HL-60/S4 (cell line): ENCODE measurements at regions not wholly inside any gene's neighbourhood (a gene's known extent, or its start where the extent isn't known, plus 50 kb on each side); places are given as distances from the start of the nearest gene placed in this dataset.
"Not testable (repeated sequence)": the region's sequence is repeated elsewhere in the genome, so short reads cannot be mapped to it uniquely, and the experiment has no call there.

Source experiments
- in situ Hi-C: fragments of 300-500 bp; cut with MboI; formaldehyde crosslinking; loops from 2 replicates; pipeline ENCODE4 v1.14.3; 2022; ENCODE audit warnings: low sequenced_read_pairs

DNA sequence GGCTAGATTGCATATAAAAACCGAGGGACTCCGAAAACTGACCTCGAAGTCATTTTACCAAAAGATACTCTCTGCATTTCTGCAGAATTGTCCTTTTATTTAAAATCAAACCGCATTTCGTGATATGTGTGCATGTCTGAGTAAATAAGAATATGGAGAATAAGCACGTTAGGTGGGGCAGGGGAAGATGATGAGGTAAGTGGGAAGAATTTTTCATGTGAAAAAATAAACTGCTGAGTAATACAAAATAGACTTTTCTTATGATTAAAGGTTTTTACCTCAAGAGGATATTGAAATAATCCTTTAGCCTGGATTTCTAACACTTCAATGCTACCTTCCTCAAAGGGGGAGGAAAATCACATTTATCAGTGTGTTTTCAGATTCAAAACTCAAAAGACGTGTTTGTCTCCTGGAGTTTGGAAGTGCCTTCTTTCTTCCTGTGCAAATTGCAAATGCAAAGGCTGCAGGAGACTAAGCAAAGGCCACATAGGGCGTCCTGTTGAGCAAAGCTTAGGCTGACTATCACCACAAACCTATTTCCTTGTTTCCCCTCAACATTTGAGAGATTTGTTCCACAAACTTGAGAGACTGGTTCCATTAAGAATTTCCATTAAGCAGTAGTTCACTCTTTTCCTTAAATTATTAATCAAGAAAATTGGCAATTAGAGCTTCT, 813.5 kb downstream of the MCTP2 start:
- in situ Hi-C loops = no loop called here

DNA sequence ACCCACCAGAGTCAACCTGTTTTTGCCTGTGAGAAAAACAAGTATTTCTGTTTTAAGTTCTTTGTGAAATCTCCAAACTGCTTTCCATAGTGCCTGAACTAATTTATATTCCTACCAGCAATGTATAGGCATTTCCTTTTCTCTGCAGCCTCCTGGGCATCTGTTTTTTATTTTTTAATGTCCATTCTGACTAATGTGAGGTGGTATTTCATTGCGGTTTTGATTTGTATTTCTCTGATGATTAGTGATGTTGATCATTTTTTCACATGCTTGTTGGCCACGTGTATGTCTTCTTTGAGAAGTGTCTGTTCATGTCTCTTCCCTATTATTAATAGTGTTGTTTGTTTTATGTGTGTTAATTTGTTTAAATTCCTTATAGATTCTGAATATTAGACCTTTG, 820.5 kb downstream of the MCTP2 start:
- in situ Hi-C loops = no loop called here

DNA sequence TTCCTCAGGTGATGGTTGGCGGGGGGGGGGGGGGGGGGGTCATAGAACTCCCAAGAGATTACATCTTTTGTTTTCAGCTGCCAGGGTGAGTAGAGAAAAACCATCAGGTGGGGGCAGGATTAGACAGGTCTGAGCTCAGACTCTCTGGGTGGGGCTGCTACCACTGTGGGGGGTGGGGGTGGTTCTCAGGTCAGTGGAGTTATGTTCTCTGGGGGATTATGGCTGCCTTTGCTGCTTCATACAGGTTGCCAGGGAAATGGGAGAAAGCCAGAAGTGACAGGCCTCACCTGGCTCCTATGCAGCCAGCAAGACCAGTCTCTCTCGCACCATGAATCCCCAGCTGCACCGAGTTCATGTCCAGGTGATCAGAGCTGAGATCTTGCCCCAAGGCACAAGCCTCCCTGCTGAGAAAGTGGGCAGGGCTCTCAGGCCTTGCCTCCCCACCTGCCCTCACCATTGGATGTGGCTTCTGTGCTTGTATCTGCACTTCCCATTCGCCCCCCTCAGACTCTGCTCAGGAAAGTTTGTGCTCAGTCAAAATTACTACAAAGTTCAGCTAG, 828.1 kb downstream of the MCTP2 start:
- in situ Hi-C loops = no loop called here

DNA sequence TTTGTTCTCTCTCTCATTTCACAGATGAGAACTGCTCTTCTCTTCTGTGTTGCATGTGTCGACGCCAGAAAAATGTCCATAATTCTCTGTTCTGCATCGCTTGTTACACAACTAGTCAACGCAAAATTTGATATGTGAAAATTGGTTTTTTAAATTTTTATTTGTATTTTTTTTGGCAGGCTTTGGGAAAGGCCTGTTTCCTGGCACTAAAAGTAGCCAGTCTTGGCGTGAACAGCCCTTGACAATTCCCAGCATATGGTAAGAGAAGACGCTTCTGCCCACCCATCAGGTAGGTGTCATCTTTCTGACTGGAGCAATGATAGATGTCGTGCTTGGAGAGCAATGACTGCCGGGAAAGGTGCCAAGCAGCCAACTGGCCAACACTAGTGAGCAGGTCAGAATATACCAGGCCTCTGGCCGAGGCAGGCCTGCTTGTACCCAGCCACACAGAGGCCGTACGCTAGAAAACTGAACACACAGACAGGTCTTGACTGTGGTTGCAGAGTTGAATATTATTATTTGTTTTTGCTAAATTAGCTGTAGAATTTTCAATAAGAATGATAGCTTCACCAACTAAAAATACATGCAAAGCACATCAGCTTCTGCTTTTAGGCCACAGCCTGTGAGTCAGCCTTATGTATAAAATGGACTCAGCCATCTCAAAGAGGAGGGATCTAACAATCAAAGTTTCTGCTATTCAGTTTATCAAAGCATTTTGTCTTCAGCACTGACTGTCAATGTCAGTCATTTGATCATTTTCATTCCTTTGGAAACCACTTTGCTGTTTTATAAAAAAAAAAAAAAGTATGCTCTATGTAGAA, 837.5 kb downstream of the MCTP2 start:
- in situ Hi-C loops = no loop called here

DNA sequence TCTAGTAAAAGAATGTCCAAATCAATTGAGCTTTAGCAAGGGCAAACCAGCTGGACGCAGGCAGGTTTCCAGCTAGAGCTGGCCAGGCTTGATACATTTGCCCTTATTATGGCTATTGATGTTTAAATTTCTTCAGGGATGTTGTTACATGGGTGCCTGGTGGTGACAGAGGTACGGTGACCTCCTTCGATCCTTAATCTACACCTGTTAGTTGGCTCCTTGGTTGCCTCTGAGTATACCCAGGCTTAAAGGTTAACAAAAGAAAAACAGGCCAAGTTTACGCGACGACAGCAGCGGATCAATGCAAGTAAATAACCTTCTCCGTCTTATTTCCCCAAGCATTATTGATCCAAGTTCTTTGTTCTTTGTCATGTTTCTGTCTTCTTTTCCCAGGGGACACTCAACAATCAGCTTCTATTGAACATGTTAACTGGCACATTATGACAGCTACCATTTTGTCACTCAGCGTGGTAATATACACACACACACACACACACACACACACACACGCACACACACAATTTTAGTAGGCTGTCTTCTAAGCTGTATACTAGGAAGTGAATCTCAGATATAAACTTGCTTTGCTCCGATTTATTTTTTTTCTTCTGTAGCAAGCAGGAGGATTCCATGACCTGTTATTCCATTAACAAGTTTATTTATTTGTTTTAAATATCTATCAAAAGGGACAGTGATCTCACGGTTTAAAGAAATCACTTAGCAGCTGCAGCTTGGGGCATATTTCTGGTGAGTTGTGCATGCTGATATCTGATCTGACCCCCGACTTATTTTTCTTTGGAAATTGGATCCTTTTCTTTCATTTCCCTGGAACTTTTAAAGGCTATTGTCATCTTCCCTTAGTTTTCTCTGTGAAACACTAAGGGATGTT, 844.7 kb downstream of the MCTP2 start:
- in situ Hi-C loops = no loop called here

DNA sequence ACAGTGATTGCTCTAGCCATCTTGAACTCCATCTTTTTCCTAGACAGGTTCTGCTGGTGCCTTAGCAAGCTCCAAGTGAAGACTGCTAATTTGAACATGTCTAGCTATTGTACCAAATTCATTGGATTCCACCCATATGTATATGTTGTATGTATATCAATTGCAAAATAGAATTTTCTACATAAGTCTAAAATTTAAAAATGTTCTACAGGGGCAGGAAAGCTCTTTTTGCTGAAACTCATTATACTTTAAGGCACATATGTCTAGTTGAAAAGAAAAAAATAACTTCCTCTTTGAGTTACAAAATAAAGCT, 845.3 kb downstream of the MCTP2 start:
- in situ Hi-C loops = no loop called here

DNA sequence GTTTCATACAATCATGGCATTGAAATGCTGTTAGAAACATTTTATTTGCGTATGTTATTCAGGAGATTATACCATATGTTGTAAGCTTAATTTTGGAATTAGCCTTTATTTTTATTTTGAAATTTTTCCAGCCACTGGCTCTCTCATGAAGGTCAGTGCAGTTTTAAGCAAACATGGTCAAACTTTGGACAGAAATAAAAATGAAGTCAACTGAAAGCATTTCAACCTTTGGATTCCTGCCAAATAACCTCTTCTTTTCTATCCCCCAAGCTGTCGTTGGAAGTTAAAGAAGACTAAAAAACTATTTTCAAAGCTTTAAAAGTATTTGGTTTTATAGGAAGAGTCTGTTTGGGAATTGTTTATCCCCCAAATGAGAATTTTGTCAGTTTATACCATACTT, 846.6 kb downstream of the MCTP2 start:
- in situ Hi-C loops = no loop called here

DNA sequence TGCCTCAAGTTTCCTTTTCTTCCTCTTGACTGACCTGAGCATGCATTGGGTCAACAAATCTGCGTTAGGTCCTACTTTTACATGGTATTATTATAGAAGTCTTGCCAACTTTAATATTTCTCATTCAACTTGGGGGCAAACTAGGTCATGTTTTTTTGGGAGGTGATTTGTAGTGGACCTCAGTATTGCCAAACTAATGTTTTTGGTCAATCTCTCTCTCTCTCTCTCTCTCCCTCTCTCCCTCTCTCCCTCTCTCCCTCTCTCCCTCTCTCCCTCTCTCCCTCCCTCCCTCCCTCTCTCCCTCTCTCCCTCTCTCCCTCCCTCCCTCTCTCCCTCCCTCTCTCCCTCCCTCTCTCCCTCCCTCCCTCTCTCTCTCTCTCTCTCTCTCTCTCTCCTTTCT, 848.9 kb downstream of the MCTP2 start:
- in situ Hi-C loops = not testable (repeated sequence)

DNA sequence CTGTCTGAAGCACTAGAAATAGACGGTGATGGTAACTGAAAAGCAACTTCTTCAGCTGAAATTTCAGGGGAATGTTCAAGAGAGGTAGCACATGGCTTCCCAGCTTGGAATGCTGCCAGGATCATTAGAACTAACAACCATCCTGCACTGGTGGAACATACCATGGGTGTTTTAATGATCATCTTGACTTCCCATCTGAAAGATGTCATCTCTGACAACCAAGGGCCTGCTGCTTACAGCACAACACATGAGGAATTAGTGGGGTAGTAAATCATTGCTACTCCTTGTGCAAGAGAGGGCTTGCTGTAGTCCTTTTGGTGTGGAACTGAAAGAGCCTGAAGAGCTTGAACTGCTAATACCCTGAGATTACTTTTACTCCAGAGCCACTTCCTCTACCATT, 853.7 kb downstream of the MCTP2 start:
- in situ Hi-C loops = no loop called here

DNA sequence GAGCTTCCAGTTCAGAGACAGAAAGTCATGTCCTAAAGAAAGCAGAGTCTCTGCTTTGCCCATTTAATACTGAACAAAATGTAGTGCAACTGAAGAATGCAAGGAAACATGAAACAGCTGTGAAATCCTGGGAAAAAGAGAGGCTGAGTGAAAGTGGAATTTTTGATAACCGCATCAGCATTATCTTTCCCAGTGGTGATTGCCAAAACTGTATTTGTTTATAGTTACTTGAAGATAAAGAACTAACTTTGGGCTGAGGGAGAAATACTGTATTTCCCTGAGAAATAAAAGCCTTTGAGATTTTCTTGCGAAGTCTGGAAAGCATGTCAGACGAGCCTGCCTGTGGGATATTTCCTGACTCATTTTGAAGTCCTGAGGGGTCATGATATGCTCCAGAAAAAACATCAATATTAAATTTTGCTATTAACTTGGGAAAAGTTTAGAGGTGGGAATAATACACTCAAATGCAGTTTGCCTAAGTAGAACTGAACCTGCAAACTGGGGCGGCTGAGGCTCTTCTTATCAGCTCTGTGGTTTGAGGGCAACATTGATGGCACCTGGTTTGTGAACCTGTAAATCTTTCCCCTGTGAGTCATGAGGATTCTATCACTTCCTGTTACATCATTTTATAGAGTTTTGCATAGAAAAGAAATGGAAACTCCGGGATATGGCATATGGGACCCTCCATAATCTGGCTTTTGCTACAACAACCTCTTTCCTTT, 855.3 kb downstream of the MCTP2 start:
- in situ Hi-C loops = no loop called here

DNA sequence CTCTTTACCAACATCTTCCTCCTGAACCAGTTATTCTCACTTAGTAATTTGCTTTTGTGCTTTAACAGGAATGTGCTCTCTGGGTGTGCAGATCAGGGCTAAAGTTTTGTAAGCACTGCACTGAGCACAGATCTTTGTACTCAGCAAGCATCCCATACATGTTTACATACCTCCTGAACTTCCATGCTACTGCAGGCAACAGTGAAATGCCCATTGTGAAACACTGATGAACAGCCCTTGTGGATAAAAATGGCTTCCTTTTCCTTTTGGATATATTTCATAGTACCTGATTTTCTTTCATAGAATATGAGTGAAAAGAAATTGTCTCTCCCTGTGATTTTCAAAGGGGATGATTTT, 855.9 kb downstream of the MCTP2 start:
- in situ Hi-C loops = no loop called here

DNA sequence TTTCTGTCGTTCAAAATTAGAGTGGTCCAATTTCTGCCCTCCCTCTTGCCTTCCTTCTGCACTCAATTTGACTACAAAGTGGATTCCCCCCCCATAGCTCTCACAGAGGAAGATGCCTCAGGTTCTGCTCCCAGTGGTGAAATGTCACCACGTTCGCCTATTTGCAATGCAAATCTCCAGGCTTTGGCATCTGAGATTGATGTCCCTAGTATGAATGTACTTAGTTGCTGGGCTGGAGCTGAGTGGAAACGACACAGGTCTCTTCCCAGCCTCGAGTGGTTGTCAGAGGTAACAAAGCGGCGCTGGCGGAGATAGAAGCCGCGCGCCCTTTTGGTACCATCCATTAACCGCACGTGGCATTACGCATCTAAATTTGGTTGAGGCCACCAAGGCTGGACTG, 860.1 kb downstream of the MCTP2 start:
- in situ Hi-C loops = no loop called here

DNA sequence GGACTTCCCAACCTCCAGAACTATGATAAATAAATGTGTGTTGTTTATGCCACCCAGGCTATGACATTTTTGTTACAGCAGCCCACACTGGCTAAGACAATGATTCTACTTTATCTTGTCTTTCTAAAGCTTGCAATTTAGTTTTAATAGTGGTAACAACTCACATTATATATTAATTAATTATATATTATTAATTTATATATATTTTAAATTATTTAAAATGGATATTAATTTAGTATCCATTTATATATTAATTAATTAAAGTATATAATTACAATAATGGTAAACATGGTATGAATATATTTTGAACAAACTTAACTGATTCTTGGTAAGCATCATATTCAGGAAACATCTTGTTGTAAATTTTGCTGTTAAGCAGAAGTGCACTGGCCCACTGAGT, 863.9 kb downstream of the MCTP2 start:
- in situ Hi-C loops = no loop called here

DNA sequence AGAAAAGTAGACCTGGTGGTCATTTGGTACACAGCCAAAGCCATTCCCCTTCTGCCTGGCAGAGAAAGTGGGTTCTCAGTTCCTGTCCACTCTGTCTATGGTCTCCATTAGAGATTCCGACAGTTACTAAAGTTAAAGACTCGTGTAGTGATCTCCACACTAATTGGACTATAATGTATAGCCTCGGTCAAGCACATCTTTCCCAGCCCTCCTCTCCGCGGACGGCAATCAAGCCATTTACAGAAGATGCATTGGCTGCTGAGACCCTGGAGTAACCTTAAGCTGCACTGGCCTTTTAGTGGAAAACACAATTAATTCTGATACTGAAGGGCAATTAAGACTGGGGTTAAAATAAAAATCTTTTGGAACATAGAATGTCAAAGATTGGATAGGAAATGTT, 865.3 kb downstream of the MCTP2 start:
- in situ Hi-C loops = no loop called here

DNA sequence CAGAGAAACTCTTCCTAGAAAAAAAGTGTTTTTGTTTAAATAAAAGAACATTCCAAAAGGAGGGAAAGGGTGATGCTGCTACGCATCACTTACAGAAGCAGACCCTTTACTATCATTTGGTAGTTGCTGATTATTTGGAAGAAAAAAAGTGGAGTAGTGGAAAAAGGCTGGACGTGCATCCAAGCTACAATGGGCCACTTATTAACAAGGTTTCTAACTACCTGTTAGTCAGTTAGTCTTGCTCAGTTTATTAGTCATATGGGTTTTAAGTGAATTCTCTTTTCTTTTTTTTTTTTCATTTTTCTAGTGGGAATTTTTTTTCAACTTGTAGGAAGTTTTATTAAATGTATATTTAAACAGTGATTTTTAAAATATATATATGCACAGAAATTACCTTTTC, 866.0 kb downstream of the MCTP2 start:
- in situ Hi-C loops = no loop called here

DNA sequence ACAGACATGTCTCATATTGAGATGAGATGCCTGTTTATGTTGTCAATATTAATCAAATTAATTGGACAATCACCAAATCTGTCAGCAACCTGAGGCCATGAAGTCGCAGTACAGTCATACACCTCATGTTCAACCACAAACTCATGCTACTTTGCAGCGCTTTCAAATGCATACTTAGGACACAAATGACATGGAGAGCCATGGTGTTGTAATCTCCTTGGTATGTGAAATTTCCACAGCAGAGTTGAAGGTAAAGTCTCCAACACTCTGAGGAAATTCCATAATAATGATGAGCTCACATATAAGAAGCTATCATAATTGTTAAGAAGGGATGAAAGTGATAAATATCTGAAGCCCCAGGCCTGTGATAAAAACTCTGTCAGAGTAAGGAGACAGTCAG, 873.9 kb downstream of the MCTP2 start:
- in situ Hi-C loops = no loop called here

DNA sequence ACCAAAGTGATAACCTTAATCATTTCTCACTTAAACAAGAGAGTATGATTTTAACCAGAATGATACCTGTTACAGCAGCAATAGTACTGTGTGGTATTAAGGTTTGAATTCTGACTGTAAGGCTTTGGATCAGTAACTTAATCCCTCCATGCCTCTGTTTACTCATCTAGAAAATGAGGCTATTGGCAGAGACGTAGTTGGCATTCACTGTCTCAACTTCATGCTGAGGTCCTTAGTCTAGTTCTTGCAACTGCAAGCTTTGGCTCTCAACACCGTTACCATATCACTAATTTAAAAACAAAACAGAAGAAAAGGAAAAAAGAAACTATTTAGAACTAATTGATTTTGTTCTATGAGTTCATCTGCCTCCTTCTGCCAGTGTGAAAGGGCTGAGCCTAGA, 875.4 kb downstream of the MCTP2 start:
- in situ Hi-C loops = no loop called here

DNA sequence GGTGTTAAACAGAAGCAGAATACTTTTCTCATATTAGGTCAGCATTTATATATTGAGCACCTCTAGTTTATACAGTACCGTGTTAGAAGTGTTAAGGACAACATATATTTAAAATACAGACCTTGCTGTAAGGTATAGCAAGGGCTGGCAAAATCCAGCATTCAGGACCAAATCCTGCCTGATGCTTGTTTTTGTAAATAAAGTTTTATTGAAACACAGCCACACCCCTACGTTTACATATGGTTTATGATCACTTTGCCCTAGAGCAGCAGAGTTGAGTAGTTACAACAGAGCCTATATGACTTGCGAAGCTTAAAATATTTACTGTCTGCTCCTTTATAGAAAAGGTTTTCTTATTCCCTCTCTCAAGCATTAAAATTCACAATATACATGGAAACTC, 877.3 kb downstream of the MCTP2 start:
- in situ Hi-C loops = no loop called here

DNA sequence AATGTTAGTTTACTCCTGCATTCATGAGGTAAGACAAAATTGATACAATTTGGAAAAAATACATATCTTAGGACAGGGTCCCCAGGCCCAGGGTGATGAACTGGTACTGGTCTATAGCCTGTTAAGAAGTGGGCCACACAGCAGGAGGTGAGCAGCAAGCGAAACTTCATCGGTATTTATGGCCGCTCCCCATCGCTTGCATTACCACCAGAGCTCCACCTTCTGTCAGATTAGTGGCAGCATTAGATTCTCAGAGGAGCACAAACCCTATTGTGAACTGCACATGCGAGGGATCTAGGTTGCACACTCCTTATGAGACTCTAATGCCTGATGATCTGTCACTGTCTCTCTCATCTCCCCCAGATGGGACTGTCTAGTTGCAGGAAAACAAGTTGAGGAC, 880.6 kb downstream of the MCTP2 start:
- in situ Hi-C loops = no loop called here

DNA sequence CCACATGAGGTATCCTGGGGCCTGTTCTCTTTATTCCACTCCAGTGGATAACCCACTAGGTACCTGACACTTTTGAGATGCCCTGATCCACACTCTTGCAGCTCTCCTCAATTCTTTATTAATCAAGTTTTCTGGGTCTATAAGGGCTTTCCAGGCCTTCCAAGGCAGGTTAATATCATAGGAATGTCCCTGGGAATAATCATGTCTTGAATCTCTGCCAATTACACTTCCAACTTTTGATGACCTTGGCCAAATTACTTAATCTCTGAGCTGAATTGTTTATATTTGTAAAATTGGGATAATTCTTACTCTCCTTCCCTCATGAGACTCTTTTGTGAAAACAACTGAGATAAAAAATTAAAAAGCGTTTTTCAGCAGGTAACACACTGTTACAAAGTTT, 881.7 kb downstream of the MCTP2 start:
- in situ Hi-C loops = no loop called here

DNA sequence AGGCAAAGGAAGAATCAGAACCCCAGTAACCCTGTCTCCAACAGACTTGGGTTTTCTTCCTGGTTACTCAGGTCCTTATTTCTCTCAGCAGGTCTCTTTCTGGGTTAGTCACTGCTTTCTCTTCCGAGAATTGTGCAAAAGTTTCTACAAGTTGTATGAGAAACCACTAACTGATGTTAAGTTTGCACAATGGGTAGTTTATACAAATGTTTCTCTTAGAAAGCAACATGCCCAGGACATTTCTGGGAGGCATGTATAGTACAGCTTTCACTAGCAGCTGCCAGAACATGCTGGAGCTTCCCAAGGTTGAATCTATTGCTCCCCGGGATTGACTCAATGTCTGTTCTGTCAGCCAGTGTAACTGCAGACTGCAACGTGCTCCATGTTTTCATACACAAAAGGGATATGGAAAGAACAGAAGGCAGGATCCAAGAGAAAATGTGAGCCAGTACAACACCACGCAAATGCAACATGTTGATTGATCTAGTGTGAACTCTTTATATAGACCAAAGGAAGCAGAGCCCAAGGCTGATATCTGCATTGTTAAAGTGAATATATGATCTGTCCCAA, 887.8 kb downstream of the MCTP2 start:
- in situ Hi-C loops = no loop called here
